K562 (cell line): ENCODE measurements at regions not wholly inside any gene's neighbourhood (a gene's known extent, or its start where the extent isn't known, plus 50 kb on each side); places are given as distances from the start of the nearest gene placed in this dataset.
A peak's percentile ranks its signal among the peaks of the same experiment; 100 is the strongest.

ENCODE experiments used
- ATAC-seq: fragments of 200-7000 bp; cut with Tn5 transposase; 3 replicates; pipeline ENCODE4 v1.9.1; 2020; ENCODE audit warnings: moderate library complexity
- BruUV-seq: library from RNA; stranded (reverse); fragments of 400-500 nt; replicated peaks from 2 replicates; lab custom pipeline; 2021; lab: Mats Ljungman, UMichigan
- CTCF ChIA-PET: fragments of 300-600 bp; formaldehyde crosslinking; extraction: SDS; loops from one replicate; lab custom pipeline; 2021; ENCODE audit warnings: low intra/inter-chr PET ratio; lab: Yijun Ruan, JAX
- POLR2A ChIA-PET: fragments of 300-600, 350-650 bp; sonication (Branson Sonifier 250); formaldehyde crosslinking; extraction: SDS; loops from one replicate; lab custom pipeline; 2021; ENCODE audit warnings: antibody characterized with exemption, inconsistent platforms; lab: Yijun Ruan, JAX
- DNase-seq, 4 experiments: peaks; one replicate each; pipeline versions ENCODE4 v3.0.0 to v3.0.0-alpha.2; 2011 to 2018; ENCODE audit warnings: low spot score in 3 of 4, mixed read lengths in 3 of 4; ENCODE audit errors: extremely low read depth in 1 of 4
- FAIRE-seq: peaks from 2 replicates; lab custom pipeline; 2011; peaks lifted over from hg19 to GRCh38; lab: Jason Lieb, UNC
- H2AFZ ChIP-seq: 2 replicates; pipeline ENCODE4 v1.6.0; 2011; ENCODE audit warnings: low read depth, low read length, control low read depth, inconsistent platforms
- H3K27ac ChIP-seq: fragments of 200-600 bp; 3 replicates; pipeline ENCODE4 v1.8.0; 2011; ENCODE audit warnings: low read depth, mild to moderate bottlenecking, control low read depth, inconsistent platforms, low read length, moderate library complexity, mixed read lengths; ENCODE audit errors: extremely low read depth
- H3K27me3 ChIP-seq, 2 experiments: fragments of 300-600 bp in 1 of 2; 2 replicates in 1 of 2; 3 replicates in 1 of 2; pipeline versions ENCODE4 v1.6.0 to v1.8.0; 2011; ENCODE audit warnings: inconsistent platforms in 2 of 2, low read length in 2 of 2, mild to moderate bottlenecking in 1 of 2, mixed read lengths in 1 of 2, moderate library complexity in 1 of 2; ENCODE audit not compliant: control insufficient read depth in 2 of 2, insufficient read depth in 2 of 2
- H3K36me3 ChIP-seq: fragments of 300-600 bp; 3 replicates; pipeline ENCODE4 v1.8.0; 2011; ENCODE audit warnings: mild to moderate bottlenecking, low read length, inconsistent platforms; ENCODE audit not compliant: control insufficient read depth, insufficient read depth
- H3K4me1 ChIP-seq, 2 experiments: fragments of 200-600 bp in 1 of 2; replicated peaks in 1 of 2; 2 replicates in 1 of 2; 3 replicates in 1 of 2; pipeline versions ENCODE4 v1.5.1 to v1.8.0; 2011; ENCODE audit warnings: inconsistent platforms in 2 of 2, low read length in 2 of 2, mild to moderate bottlenecking in 1 of 2, mixed read lengths in 1 of 2, moderate library complexity in 1 of 2; ENCODE audit not compliant: control insufficient read depth in 2 of 2, insufficient read depth in 2 of 2
- H3K4me2 ChIP-seq: 2 replicates; pipeline ENCODE4 v1.6.1; 2011; ENCODE audit warnings: low read length, control low read depth, inconsistent platforms, mixed read lengths; ENCODE audit not compliant: insufficient read depth
- H3K4me3 ChIP-seq: fragments of 200-600 bp; sonication (generic), shearing (Covaris generic); 2 replicates; pipeline ENCODE4 v1.5.1; 2016; ENCODE audit warnings: control low read depth, inconsistent platforms
- H3K79me2 ChIP-seq: fragments of 200-600 bp; 3 replicates; pipeline ENCODE4 v1.8.0; 2011; ENCODE audit warnings: low read length, inconsistent platforms; ENCODE audit not compliant: control insufficient read depth, insufficient read depth
- H3K9ac ChIP-seq, 2 experiments: 2 replicates each; pipeline versions ENCODE4 v1.6.0 to v1.6.1; 2011; ENCODE audit warnings: low read depth in 2 of 2, low read length in 2 of 2, control low read depth in 1 of 2, inconsistent platforms in 1 of 2, mild to moderate bottlenecking in 1 of 2, mixed read lengths in 1 of 2; ENCODE audit not compliant: insufficient read depth in 1 of 2
- H3K9me1 ChIP-seq: one replicate; pipeline ENCODE4 v1.6.0; 2011; ENCODE audit warnings: inconsistent platforms, mild to moderate bottlenecking, low read length, moderate library complexity; ENCODE audit not compliant: control insufficient read depth, insufficient read depth
- H3K9me3 ChIP-seq: replicated peaks from 2 replicates; pipeline ENCODE4 v1.5.1; 2011; ENCODE audit warnings: low read depth, low read length, inconsistent platforms; ENCODE audit not compliant: control insufficient read depth, insufficient read depth
- H4K20me1 ChIP-seq: replicated peaks from 2 replicates; pipeline ENCODE4 v1.6.1; 2011; ENCODE audit warnings: low read length, inconsistent platforms, mixed read lengths; ENCODE audit not compliant: control insufficient read depth, insufficient read depth
- CC2D1A ChIP-seq: fragments of 450-650 bp; IDR thresholded peaks from 2 replicates; pipeline ENCODE4 v1.6.1; 2017; ENCODE audit warnings: mild to moderate bottlenecking
- HLTF ChIP-seq: fragments of 450-650 bp; IDR thresholded peaks from 2 replicates; pipeline ENCODE4 v1.6.1; 2016
- ZNF77 ChIP-seq: fragments of 250-450 bp; sonication (Bioruptor Pico); IDR thresholded peaks from 2 replicates; pipeline ENCODE4 v1.5.0; 2020
- WGBS: fragments of 100-300 bp; shearing (Covaris generic); methylation state at CpG from one replicate; pipeline ENCODE4 v1.1.6; 2016; ENCODE audit warnings: low coverage, mixed read lengths; ENCODE audit not compliant: insufficient coverage; ENCODE audit errors: missing lambda C conversion rate; 5-methylcytosine and 5-hydroxymethylcytosine counted together
- in situ Hi-C: fragments of 300-500 bp; cut with MboI; formaldehyde crosslinking; loops from 4 replicates; pipeline ENCODE4 v1.15.0; 2018; ENCODE audit warnings: inconsistent platforms, mixed read lengths
- intact Hi-C: fragments of 100-400 bp; cut with micrococcal nuclease; formaldehyde crosslinking; loops from 2 replicates; pipeline ENCODE4 v1.14.2; 2022
- TF ChIP-seq, protein P1 (sequence below), 2 experiments: fragments of 450-650 bp in 1 of 2; sonication (generic) in 1 of 2; formaldehyde crosslinking in 1 of 2; IDR thresholded peaks in 1 of 2; conservative IDR thresholded peaks in 1 of 2; 2 replicates each; pipeline versions ENCODE4 v1.6.1 to v1.8.1; 2016 to 2023; ENCODE audit warnings: mild to moderate bottlenecking in 2 of 2, moderate library complexity in 2 of 2, inconsistent platforms in 1 of 2, missing genetic modification reagents in 1 of 2
- TF ChIP-seq, protein P2 (sequence below): sonication (generic); formaldehyde crosslinking; IDR thresholded peaks from 2 replicates; pipeline ENCODE4 v1.8.1; 2022; ENCODE audit warnings: missing genetic modification reagents

DNA sequence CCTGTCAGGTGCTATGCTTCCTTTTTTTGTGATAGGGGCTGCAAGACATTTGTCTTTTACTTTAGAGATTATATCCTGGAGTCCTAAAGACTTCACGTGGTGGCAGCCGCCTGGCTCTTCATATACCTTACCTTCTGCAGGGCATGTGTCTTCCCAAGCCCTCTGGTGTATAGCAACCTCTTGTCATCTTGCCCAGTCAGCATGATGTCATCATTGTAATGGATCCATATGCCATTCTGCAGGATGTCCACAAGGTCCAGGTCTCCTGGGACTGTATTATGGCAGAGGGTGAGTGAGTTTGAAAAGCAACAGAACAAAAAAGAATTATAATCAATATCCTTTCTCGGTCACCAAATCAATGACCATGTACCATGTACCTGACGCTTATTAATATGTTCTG is 82.2 kb upstream of the SCOC start:
- Histone ChIP-seq H3K4me3 (no peak overlapping the region), H3K9ac (no peak overlapping the region), H3K9me1 (no peaks in the 10 kb centered on the region), H3K27me3 (peaks cover 0 to 2% of the 10 kb centered on the region in 2 experiments; a peak in 2 of 5 replicates), H3K4me1 (no peaks in the 10 kb centered on the region), H3K36me3 (no peaks in the 10 kb centered on the region), H3K27ac (no peak overlapping the region), H3K4me2 (no peak overlapping the region), H3K9me3 (peaks cover 12% of the 10 kb centered on the region), H4K20me1 (no peaks in the 10 kb centered on the region), H3K79me2 (no peaks in the 10 kb centered on the region), H2AFZ (no peak overlapping the region)
- in situ Hi-C loops: no loop called here
- no TSS peak for BruUV-seq
- FAIRE-seq (no peak), ATAC-seq (no peak), DNase-seq (no peak)
- ChIA-PET CTCF (no interaction called here), POLR2A (no interaction called here)
- WGBS: 0% methylated on average over 4 of the region's 4 CpGs
- TF ChIP-seq CC2D1A (no peak), ZNF77 (no peak), HLTF (no peak)
- TF ChIP-seq, protein P1, sequence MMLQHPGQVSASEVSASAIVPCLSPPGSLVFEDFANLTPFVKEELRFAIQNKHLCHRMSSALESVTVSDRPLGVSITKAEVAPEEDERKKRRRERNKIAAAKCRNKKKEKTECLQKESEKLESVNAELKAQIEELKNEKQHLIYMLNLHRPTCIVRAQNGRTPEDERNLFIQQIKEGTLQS (IDR thresholded peaks at IDR 0.05): peak; percentile 35; the same call in 1 of the 2 replicates
- TF ChIP-seq, protein P1 (CRISPR knock-in tag; conservative IDR thresholded peaks at IDR 0.05): no peak
- intact Hi-C loops: no loop called here

DNA sequence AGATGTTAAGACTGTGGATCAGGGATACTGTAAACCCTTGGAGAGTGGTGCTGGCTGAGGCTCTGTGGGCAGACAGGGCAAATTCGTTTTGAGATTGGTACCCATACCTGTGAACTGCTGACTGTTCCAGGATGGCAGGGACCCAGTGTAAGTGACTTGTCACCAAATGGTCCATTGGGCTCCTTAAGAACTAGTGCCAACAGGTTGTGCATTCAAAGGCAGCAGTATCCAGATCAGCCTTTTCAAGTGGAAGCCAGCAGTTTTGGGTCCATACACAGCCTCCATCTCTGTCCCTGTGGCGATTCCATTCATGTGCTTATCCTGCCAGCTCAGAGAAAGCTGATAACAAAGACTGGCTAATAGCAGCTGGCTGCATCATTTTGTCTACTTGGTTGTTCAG is 84.0 kb upstream of the SCOC start:
- no peaks in the 10 kb centered on the region for H3K79me2 ChIP-seq
- DNase-seq (no peak), FAIRE-seq (no peak), ATAC-seq (no peak)
- no peak overlapping the region for H3K9ac ChIP-seq
- in situ Hi-C loops (no loop called here), intact Hi-C loops (no loop called here)
- POLR2A ChIA-PET: no interaction called here
- H3K9me1 ChIP-seq: no peaks in the 10 kb centered on the region
- no peak overlapping the region for H3K4me3 ChIP-seq
- H3K27ac ChIP-seq: no peak overlapping the region
- WGBS: 0% methylated on average over 2 of the region's 2 CpGs
- TF ChIP-seq, protein P2, sequence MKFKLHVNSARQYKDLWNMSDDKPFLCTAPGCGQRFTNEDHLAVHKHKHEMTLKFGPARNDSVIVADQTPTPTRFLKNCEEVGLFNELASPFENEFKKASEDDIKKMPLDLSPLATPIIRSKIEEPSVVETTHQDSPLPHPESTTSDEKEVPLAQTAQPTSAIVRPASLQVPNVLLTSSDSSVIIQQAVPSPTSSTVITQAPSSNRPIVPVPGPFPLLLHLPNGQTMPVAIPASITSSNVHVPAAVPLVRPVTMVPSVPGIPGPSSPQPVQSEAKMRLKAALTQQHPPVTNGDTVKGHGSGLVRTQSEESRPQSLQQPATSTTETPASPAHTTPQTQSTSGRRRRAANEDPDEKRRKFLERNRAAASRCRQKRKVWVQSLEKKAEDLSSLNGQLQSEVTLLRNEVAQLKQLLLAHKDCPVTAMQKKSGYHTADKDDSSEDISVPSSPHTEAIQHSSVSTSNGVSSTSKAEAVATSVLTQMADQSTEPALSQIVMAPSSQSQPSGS: no peak
- H3K4me2 ChIP-seq: no peak overlapping the region
- no peak overlapping the region for H2AFZ ChIP-seq
- no peaks in the 10 kb centered on the region; a peak in 1 of 5 replicates for H3K27me3 ChIP-seq
- CTCF ChIA-PET: no interaction called here
- no peaks in the 10 kb centered on the region for H4K20me1 ChIP-seq
- no peaks in the 10 kb centered on the region for H3K4me1 ChIP-seq
- no TSS peak for BruUV-seq
- H3K36me3 ChIP-seq: no peaks in the 10 kb centered on the region
- peaks cover 12% of the 10 kb centered on the region for H3K9me3 ChIP-seq
